HUDEP-2 (cell line): ENCODE measurements at regions not wholly inside any gene's neighbourhood (a gene's known extent, or its start where the extent isn't known, plus 50 kb on each side); places are given as distances from the start of the nearest gene placed in this dataset.

ENCODE experiments used
- DNase-seq, 76 experiments: peaks; one replicate each; lab custom pipeline; 2025; ENCODE audit not compliant: unreplicated experiment in 76 of 76; lab: John Stamatoyannopoulos, UW

DNA sequence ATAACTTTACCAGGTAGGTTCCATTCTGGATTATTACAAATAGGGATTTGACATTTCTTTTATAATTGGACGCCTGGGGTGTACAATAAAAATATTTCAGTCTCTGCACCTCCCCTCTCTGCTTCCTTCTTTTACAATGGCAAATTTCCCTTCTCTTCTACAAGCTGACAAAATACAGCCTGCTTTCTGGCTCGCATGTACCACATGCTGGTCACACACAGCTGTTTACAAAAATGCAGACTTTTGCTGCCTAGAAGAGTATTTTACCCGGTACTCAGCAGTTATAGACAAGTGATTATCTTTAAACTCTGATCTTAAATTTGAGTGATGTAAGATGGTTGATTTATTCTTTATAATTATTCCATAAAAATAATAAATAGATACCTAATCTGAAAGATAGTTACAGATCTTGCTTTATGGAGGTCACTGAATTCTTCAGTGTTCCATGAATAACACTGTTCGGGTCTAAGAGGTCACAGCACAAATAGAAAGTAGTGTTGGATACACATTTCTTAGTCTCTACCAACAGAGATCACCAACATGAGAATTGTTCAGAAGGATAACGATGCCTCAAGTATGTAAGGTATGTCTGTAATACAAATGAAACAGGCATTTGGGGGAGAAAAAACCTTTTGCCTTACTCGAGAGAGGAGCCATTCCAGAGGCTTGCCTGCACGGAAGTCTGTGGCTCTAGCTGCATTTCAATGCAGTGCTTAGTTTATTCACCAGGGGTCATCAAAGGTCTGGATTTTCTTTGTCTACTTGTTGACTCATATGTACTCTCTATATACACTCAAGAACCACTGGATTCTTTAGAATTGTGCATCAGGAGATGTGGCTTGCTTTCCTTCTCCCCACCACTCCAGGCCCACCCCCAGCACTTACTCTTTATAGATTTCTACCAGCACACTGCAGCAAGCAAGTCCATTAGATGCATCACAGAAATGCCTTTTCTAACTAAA lies 206.6 kb upstream of the RFX3 start:
- peak in 44 of 76 experiments; percentile 1 to 71 (median 30) for DNase-seq

DNA sequence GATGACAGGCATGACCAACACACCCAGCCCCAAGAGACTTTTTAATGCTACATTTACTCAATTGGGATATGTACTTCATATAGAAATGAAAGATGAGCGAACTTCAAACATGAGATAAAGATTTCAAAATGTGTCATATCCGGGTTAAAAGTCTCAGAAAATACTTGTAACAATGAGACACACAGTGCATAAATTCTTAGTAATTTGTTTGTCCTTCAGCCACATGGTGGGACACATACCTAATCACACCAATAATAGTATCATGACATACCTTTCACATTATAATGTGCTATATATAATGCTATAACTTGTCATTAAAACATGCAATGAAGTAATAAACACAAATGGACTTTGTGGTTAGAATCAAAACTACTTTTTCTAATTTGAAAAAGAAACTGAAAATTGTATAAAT lies 204.7 kb upstream of the RFX3 start:
- no peak for DNase-seq

DNA sequence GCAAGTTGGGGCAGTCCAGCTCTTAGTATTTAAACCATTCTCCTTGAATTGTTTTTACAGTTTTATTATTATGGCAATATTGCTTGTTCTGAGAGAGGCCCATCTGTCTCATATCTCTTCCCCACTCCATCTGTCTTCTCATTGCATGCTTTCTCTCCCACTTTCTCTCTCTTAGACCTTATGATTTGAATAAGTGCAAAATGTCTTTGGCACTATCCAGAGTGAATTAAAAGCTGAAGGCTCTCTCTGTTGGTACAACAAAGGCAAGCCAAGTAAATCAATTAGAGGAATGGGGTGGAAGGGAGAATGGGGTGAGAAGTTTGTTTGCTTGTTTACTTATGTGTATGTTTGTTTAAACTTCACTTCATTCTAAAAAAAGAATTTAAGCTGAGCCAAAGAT lies 195.3 kb upstream of the RFX3 start:
- DNase-seq: no peak

- DNase-seq: no peak
Measured at GRCh38 chr9:3719286-3719685, 193.5 kb upstream of the RFX3 start.

DNA sequence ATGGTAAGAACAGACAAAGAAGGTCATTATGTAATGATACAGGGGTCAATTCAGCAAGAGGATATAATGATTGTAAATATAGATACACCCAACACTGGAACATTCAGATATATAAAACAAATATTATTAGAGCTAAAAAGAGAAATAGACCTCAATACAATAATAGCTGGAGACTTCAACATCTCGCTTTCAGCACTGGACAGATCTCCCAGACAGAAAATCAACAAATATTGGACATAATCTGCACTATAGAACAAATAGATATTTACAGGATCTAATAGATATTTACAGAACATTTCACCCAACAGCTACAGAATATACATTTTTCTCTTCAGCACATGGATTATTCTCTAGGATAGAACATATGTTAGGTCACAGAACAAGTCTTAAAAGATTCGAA lies 190.6 kb upstream of the RFX3 start:
- no peak for DNase-seq

GRCh38 chr9:3708751-3709150 lies 182.9 kb upstream of the RFX3 start:
- DNase-seq: no peak

- no peak for DNase-seq
Measured at GRCh38 chr9:3704890-3705289, 179.1 kb upstream of the RFX3 start.

GRCh38 chr9:3700772-3701171 lies 175.0 kb upstream of the RFX3 start:
- DNase-seq: no peak

GRCh38 chr9:3699883-3700282 lies 174.1 kb upstream of the RFX3 start:
- DNase-seq: no peak

GRCh38 chr9:3698531-3698930 lies 172.7 kb upstream of the RFX3 start:
- no peak for DNase-seq

- no peak for DNase-seq
Measured at GRCh38 chr9:3698076-3698475, 172.3 kb upstream of the RFX3 start.

- DNase-seq: no peak
Measured at GRCh38 chr9:3696368-3696767, 170.6 kb upstream of the RFX3 start.

GRCh38 chr9:3692606-3693005 lies 166.8 kb upstream of the RFX3 start:
- DNase-seq: no peak

GRCh38 chr9:3689555-3689954 lies 163.8 kb upstream of the RFX3 start:
- no peak for DNase-seq

GRCh38 chr9:3687145-3687544 lies 161.3 kb upstream of the RFX3 start:
- no peak for DNase-seq

GRCh38 chr9:3682186-3682585 lies 156.4 kb upstream of the RFX3 start:
- no peak for DNase-seq

- no peak for DNase-seq
Measured at GRCh38 chr9:3677541-3677940, 151.7 kb upstream of the RFX3 start.

DNA sequence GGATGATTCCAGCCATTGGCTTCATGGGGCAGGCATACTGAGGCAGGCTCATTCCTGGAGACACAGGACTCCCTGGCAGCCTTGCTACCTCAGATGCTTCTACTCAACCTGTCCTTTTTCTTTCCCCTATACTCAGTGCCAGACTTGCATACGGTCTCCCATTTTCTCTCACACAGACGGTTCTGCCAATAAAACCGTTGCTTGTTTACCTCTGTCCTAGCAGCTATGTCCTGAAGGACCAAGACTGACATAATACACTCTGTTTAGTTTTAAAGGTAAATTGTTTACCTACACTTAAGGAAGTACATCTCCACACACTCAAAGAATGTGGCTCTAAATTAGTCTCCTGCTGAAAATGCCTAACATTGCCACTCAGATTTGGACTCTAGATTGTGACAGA lies 151.0 kb upstream of the RFX3 start:
- DNase-seq: no peak

DNA sequence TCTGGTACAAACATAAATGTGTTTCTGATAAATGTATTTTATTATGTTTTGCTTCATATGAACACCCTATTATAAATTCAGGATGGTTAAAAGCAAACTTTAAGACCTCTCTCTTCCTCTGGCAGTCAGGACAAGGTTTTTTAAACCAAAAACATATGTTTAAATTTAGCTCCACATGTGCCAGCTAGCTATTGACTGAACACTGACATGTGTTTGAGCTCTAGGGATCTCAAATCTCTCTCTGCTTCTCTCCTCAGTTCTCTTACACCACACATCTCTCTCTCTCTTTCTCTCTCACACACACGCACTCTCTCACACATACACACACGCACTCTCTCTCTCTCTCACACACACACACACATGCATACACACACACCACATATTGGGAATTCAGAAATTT lies 150.1 kb upstream of the RFX3 start:
- DNase-seq: no peak

DNA sequence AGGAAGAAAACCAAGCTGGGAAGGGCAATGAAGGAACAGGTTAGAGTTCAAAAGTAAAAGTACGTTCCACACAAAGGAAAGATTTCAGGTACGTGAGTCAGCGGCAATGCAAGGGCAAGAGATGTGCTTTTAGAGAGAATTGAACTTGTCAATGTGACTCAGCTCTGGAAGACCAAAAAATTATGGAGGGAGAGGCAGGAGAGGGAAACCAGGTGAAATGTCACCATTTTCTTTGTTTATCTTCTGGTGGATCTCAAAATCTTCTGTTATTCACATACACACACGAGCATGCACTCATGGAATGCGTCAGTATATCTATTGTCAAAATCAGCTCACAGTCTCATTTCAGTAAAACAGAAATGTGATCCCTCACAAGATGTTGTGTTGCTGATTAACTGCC lies 148.8 kb upstream of the RFX3 start:
- no peak for DNase-seq

GRCh38 chr9:3672399-3672798 lies 146.6 kb upstream of the RFX3 start:
- no peak for DNase-seq

DNA sequence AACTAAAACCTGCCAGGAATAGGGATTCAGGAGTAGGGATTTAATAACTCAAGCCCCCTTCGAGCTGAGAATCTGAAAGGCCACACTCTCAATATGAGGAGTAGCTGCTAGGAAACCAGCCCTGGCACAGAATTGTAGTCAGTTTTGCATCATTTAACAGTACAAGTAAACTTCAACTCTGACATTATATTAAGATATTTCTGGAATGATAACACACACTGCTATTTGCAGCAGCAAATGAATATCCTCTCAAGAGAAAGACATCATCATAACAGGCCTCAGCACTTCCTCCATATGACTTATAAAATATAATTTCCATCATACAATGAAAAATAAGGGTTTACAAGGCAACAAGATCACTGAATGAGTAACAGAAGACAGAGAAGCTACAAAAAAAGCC lies 138.2 kb upstream of the RFX3 start:
- no peak for DNase-seq

DNA sequence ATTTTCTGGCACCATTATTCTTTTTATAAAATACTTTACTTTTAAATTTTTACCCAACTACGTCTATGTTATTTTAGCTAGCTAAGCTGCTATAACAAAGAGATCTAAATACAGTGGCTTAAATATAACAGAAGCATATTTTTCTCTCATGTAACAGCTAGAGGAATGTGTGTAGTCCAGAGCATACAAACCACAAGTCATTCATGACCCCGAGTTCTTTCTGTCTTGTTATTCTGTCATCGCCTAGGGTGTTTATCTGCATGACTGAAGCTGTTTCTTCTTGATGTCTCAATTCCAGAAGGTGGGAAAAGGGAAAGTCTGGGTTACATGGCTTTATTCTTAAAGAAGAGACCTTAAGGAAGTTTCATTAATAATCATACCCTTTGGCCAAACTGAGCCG lies 136.9 kb upstream of the RFX3 start:
- DNase-seq: no peak
